Endothelial cell of umbilical vein (primary cell): ENCODE measurements at regions not wholly inside any gene's neighbourhood (a gene's known extent, or its start where the extent isn't known, plus 50 kb on each side); places are given as distances from the start of the nearest gene placed in this dataset.
"Not testable (repeated sequence)": the region's sequence is repeated elsewhere in the genome, so short reads cannot be mapped to it uniquely, and the experiment has no call there.

Source experiments
- BruUV-seq: library from RNA; stranded (reverse); fragments of 400-500 nt; replicated peaks from 2 replicates; lab custom pipeline; 2021; lab: Mats Ljungman, UMichigan
- CTCF ChIA-PET: fragments of 300-600, 350-600 bp; sonication (Branson Sonifier 250); formaldehyde crosslinking; loops from one replicate; lab custom pipeline; 2021; ENCODE audit warnings: antibody characterized with exemption, inconsistent platforms; lab: Charles Lee
- POLR2A ChIA-PET: fragments of 300-600, 350-600 bp; sonication (Branson Sonifier 250); formaldehyde crosslinking; loops from one replicate; lab custom pipeline; 2021; ENCODE audit warnings: antibody characterized with exemption, inconsistent platforms; lab: Charles Lee
- DNase-seq: peaks from one replicate; pipeline ENCODE4 v3.0.0-alpha.2; 2011; ENCODE audit warnings: low read depth, low spot score
- FAIRE-seq: peaks from 2 replicates; lab custom pipeline; 2011; peaks lifted over from hg19 to GRCh38; lab: Jason Lieb, UNC
- H2AFZ ChIP-seq: 2 replicates; pipeline ENCODE4 v1.6.0; 2012; ENCODE audit warnings: low read depth, low read length, control low read depth, inconsistent platforms
- H3K27ac ChIP-seq: 2 replicates; pipeline ENCODE4 v1.5.1; 2011; ENCODE audit warnings: low read depth, mild to moderate bottlenecking, control low read depth, low read length, moderate library complexity; ENCODE audit not compliant: insufficient read depth
- H3K27me3 ChIP-seq, 2 experiments: 2 replicates each; pipeline versions ENCODE4 v1.6.0 to v1.6.1; 2011; ENCODE audit warnings: low read length in 2 of 2, mixed read lengths in 1 of 2; ENCODE audit not compliant: control insufficient read depth in 2 of 2, insufficient read depth in 2 of 2
- H3K36me3 ChIP-seq, 2 experiments: 2 replicates in 1 of 2; 3 replicates in 1 of 2; pipeline ENCODE4 v1.5.1; 2011; ENCODE audit warnings: low read length in 2 of 2, mild to moderate bottlenecking in 1 of 2, moderate library complexity in 1 of 2; ENCODE audit not compliant: control insufficient read depth in 2 of 2, insufficient read depth in 2 of 2; ENCODE audit errors: extremely low read depth in 1 of 2
- H3K4me1 ChIP-seq: 3 replicates; pipeline ENCODE4 v1.5.1; 2011; ENCODE audit warnings: mild to moderate bottlenecking, low read length; ENCODE audit not compliant: control insufficient read depth, insufficient read depth; ENCODE audit errors: extremely low read depth
- H3K4me2 ChIP-seq: 2 replicates; pipeline ENCODE4 v1.6.1; 2011; ENCODE audit warnings: low read length, control low read depth, mixed read lengths; ENCODE audit not compliant: insufficient read depth
- H3K4me3 ChIP-seq, 3 experiments: fragments of 200-600 bp in 1 of 3; sonication (generic), shearing (Covaris generic) in 1 of 3; replicated peaks in 1 of 3; 2 replicates each; pipeline ENCODE4 v1.5.1; 2011 to 2016; ENCODE audit warnings: control low read depth in 3 of 3, low read length in 3 of 3, mild to moderate bottlenecking in 2 of 3, inconsistent platforms in 1 of 3, low read depth in 1 of 3, moderate library complexity in 1 of 3; ENCODE audit not compliant: insufficient read depth in 1 of 3
- H3K79me2 ChIP-seq: 2 replicates; pipeline ENCODE4 v1.6.0; 2012; ENCODE audit warnings: low read length, inconsistent platforms; ENCODE audit not compliant: control insufficient read depth, insufficient read depth
- H3K9ac ChIP-seq: replicated peaks from 2 replicates; pipeline ENCODE3; 2011; ENCODE audit warnings: low read length, control low read depth; ENCODE audit not compliant: insufficient read depth; ENCODE audit errors: extremely low read depth
- H3K9me1 ChIP-seq: replicated peaks from 3 replicates; pipeline ENCODE4 v1.6.0; 2011; ENCODE audit warnings: mild to moderate bottlenecking, low read length; ENCODE audit not compliant: control insufficient read depth, insufficient read depth; ENCODE audit errors: extremely low read depth
- H3K9me3 ChIP-seq: replicated peaks from 2 replicates; pipeline ENCODE4 v1.5.1; 2012; ENCODE audit warnings: low read length, inconsistent platforms; ENCODE audit not compliant: control insufficient read depth, insufficient read depth
- H4K20me1 ChIP-seq: replicated peaks from 2 replicates; pipeline ENCODE3; 2011; ENCODE audit warnings: mild to moderate bottlenecking, low read length; ENCODE audit not compliant: control insufficient read depth, insufficient read depth; ENCODE audit errors: extremely low read depth
- dilution Hi-C: fragments of 300-500 bp; cut with MboI; formaldehyde crosslinking; loops from one replicate; pipeline ENCODE4 v1.15.0; 2019; ENCODE audit warnings: low sequenced_read_pairs; ENCODE audit not compliant: extremely low pct_ligation_motif_present
- intact Hi-C: fragments of 100-400 bp; cut with micrococcal nuclease; formaldehyde crosslinking; loops from one replicate; pipeline ENCODE4 v1.10.0; 2022

- H3K4me1 ChIP-seq, H3K36me3 ChIP-seq, H4K20me1 ChIP-seq, H3K9ac ChIP-seq, H3K9me1 ChIP-seq, CTCF ChIA-PET, H3K4me3 ChIP-seq, DNase-seq, FAIRE-seq, intact Hi-C loops, H3K79me2 ChIP-seq, dilution Hi-C loops, H3K27ac ChIP-seq, H2AFZ ChIP-seq, H3K9me3 ChIP-seq, POLR2A ChIA-PET, BruUV-seq, H3K4me2 ChIP-seq: not testable (repeated sequence)
- H3K27me3 ChIP-seq, result peaks cover 8 to 19% of the 10 kb centered on the region in 2 experiments
These were observed 496.0 kb downstream of the PRIM2 start for GRCh38 chr6:57813271-57814075.

DNA sequence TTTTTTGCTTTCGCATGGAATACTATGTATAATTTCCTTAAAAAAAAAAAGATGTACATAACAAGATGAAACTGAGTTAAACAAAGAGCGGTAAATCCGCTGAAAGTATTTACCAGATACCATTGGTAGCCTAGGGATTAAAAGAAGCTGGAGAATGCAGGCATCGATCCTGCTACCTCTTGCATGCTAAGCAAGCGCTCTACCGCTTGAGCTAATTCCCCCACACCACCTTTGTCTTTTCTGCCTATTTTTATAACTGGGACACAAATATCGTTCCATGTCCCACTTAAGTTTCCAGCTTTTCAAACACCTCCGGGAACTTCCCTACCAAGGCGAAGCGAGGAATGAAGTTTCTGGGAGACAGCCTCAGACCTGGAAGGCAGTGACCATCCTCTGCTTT lies 498.4 kb downstream of the PRIM2 start:
- CTCF ChIA-PET, H2AFZ ChIP-seq, H3K27ac ChIP-seq, BruUV-seq, H3K4me1 ChIP-seq, FAIRE-seq, H3K36me3 ChIP-seq, H3K9ac ChIP-seq, H4K20me1 ChIP-seq, H3K9me1 ChIP-seq, H3K4me3 ChIP-seq, H3K9me3 ChIP-seq, H3K79me2 ChIP-seq, POLR2A ChIA-PET, DNase-seq, H3K4me2 ChIP-seq, intact Hi-C loops, dilution Hi-C loops, H3K27me3 ChIP-seq: not testable (repeated sequence)

- H4K20me1 ChIP-seq, intact Hi-C loops, dilution Hi-C loops, H2AFZ ChIP-seq, H3K4me2 ChIP-seq, H3K79me2 ChIP-seq, H3K4me3 ChIP-seq, H3K27ac ChIP-seq, H3K27me3 ChIP-seq, H3K9ac ChIP-seq, FAIRE-seq, BruUV-seq, H3K36me3 ChIP-seq, POLR2A ChIA-PET, H3K4me1 ChIP-seq, H3K9me3 ChIP-seq, DNase-seq, CTCF ChIA-PET, H3K9me1 ChIP-seq: not testable (repeated sequence)
These were observed 503.9 kb downstream of the PRIM2 start for GRCh38 chr6:57821325-57821724.

- H3K36me3 ChIP-seq, H3K79me2 ChIP-seq, H3K4me1 ChIP-seq, H3K4me2 ChIP-seq, H3K9me3 ChIP-seq, intact Hi-C loops, H4K20me1 ChIP-seq, H3K27ac ChIP-seq, POLR2A ChIA-PET, dilution Hi-C loops, DNase-seq, CTCF ChIA-PET, H3K9ac ChIP-seq, H3K9me1 ChIP-seq, H3K4me3 ChIP-seq, H3K27me3 ChIP-seq, BruUV-seq, FAIRE-seq, H2AFZ ChIP-seq: not testable (repeated sequence)
These were observed 505.0 kb downstream of the PRIM2 start for GRCh38 chr6:57822448-57822847.
